ENCODE measurements at regions not wholly inside any gene's neighbourhood (a gene's known extent, or its start where the extent isn't known, plus 50 kb on each side); places are given as distances from the start of the nearest gene placed in this dataset.

DNA sequence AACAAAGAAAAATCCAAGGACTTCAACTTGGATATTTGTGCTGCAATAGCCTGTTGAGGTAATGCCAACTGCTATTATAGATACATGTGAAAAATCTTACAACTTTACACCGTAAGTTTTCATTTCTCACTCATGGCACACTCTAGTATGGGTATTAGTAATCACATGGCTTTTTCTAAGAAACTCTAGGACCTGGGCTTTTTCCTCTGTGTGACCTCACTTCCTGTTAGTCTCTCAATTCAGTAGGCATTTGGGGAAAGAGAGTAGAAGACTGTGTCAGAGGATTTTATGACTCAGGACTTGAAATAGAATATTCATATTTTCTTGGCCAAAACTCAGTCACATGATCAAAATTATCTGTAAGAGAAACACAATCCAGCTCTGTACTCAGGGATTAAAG lies 1049.9 kb downstream of the REEP3 start:
- TF ChIP-seq, protein P1, sequence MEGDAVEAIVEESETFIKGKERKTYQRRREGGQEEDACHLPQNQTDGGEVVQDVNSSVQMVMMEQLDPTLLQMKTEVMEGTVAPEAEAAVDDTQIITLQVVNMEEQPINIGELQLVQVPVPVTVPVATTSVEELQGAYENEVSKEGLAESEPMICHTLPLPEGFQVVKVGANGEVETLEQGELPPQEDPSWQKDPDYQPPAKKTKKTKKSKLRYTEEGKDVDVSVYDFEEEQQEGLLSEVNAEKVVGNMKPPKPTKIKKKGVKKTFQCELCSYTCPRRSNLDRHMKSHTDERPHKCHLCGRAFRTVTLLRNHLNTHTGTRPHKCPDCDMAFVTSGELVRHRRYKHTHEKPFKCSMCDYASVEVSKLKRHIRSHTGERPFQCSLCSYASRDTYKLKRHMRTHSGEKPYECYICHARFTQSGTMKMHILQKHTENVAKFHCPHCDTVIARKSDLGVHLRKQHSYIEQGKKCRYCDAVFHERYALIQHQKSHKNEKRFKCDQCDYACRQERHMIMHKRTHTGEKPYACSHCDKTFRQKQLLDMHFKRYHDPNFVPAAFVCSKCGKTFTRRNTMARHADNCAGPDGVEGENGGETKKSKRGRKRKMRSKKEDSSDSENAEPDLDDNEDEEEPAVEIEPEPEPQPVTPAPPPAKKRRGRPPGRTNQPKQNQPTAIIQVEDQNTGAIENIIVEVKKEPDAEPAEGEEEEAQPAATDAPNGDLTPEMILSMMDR (IDR thresholded peaks at IDR 0.05; ENCODE audit: low read depth, low read length) = no peak
- no peak for TF ChIP-seq EZH2phosphoT487 (IDR thresholded peaks at IDR 0.05; ENCODE audit: low read depth)
